HFFc6 (cell line): ENCODE measurements at regions not wholly inside any gene's neighbourhood (a gene's known extent, or its start where the extent isn't known, plus 50 kb on each side); places are given as distances from the start of the nearest gene placed in this dataset.

Experiments used
- DNase-seq: peaks from one replicate; pipeline ENCODE4 v3.0.0-alpha.2; 2018
- H3K27ac Mint-ChIP-seq: 2 replicates; pipeline ENCODE4 v1.8.0; 2020; ENCODE audit warnings: mild to moderate bottlenecking, mixed read lengths
- H3K27me3 Mint-ChIP-seq: 2 replicates; pipeline ENCODE4 v1.8.0; 2021; ENCODE audit warnings: mild to moderate bottlenecking, moderate library complexity, mixed read lengths; ENCODE audit not compliant: insufficient read depth
- H3K36me3 Mint-ChIP-seq: 2 replicates; pipeline ENCODE4 v1.8.0; 2021; ENCODE audit warnings: low read depth, mixed read lengths
- H3K4me1 Mint-ChIP-seq: 2 replicates; pipeline ENCODE4 v1.8.0; 2020; ENCODE audit warnings: low read depth, mixed read lengths
- H3K4me3 Mint-ChIP-seq: 2 replicates; pipeline ENCODE4 v1.8.0; 2020; ENCODE audit warnings: mild to moderate bottlenecking, moderate library complexity, mixed read lengths
- H3K9me3 Mint-ChIP-seq: 2 replicates; pipeline ENCODE4 v1.8.0; 2020; ENCODE audit warnings: mild to moderate bottlenecking, mixed read lengths
- CTCF ChIP-seq: fragments of 200-600 bp; sonication (generic); IDR thresholded peaks from 2 replicates; pipeline ENCODE4 v1.5.0; 2021; ENCODE audit warnings: antibody characterized with exemption, mild to moderate bottlenecking

- DNase-seq, result no peak
- no peak overlapping the region for H3K4me3 Mint-ChIP-seq
- no peak overlapping the region for H3K27ac Mint-ChIP-seq
- H3K36me3 Mint-ChIP-seq, result no peaks in the 10 kb centered on the region
- H3K4me1 Mint-ChIP-seq, result peaks cover 4% of the 10 kb centered on the region; the same call in 1 of the 2 replicates
- H3K9me3 Mint-ChIP-seq, result no peaks in the 10 kb centered on the region
- TF ChIP-seq CTCF, result no peak
- H3K27me3 Mint-ChIP-seq, result no peaks in the 10 kb centered on the region
Observed at GRCh38 chr6:137723273-137724017, 143.6 kb upstream of the TNFAIP3 start.

GRCh38 chr6:137724018-137724403 is 143.0 kb upstream of the TNFAIP3 start:
- Mint-ChIP-seq H3K27me3 (no peaks in the 10 kb centered on the region), H3K4me3 (no peak overlapping the region), H3K4me1 (peaks cover 10% of the 10 kb centered on the region; the same call in 1 of the 2 replicates), H3K27ac (no peak overlapping the region), H3K36me3 (no peaks in the 10 kb centered on the region), H3K9me3 (no peaks in the 10 kb centered on the region)
- no peak for DNase-seq
- TF ChIP-seq CTCF, result no peak

GRCh38 chr6:137724495-137725211 is 142.4 kb upstream of the TNFAIP3 start:
- Mint-ChIP-seq H3K4me3 (no peak overlapping the region), H3K27me3 (no peaks in the 10 kb centered on the region), H3K27ac (no peak overlapping the region), H3K36me3 (no peaks in the 10 kb centered on the region), H3K9me3 (no peaks in the 10 kb centered on the region), H3K4me1 (peaks cover 12% of the 10 kb centered on the region; the same call in 1 of the 2 replicates)
- no peak for DNase-seq
- TF ChIP-seq CTCF, result no peak

- no peaks in the 10 kb centered on the region for H3K36me3 Mint-ChIP-seq
- H3K9me3 Mint-ChIP-seq, result no peaks in the 10 kb centered on the region
- no peak overlapping the region for H3K4me3 Mint-ChIP-seq
- no peaks in the 10 kb centered on the region for H3K27me3 Mint-ChIP-seq
- DNase-seq, result no peak
- H3K4me1 Mint-ChIP-seq, result peaks cover 12% of the 10 kb centered on the region; the same call in 1 of the 2 replicates
- TF ChIP-seq CTCF, result no peak
- H3K27ac Mint-ChIP-seq, result no peak overlapping the region
Observed at GRCh38 chr6:137725949-137726348, 141.1 kb upstream of the TNFAIP3 start.

- H3K27ac Mint-ChIP-seq, result no peak overlapping the region
- no peak for DNase-seq
- TF ChIP-seq CTCF, result no peak
- H3K36me3 Mint-ChIP-seq, result no peaks in the 10 kb centered on the region
- no peaks in the 10 kb centered on the region for H3K9me3 Mint-ChIP-seq
- no peak overlapping the region for H3K4me3 Mint-ChIP-seq
- H3K4me1 Mint-ChIP-seq, result peaks cover 15% of the 10 kb centered on the region; the same call in 1 of the 2 replicates
- no peaks in the 10 kb centered on the region for H3K27me3 Mint-ChIP-seq
Observed at GRCh38 chr6:137726582-137726981, 140.5 kb upstream of the TNFAIP3 start.
